Right lobe of liver (tissue), 4 donors: ENCODE measurements at regions not wholly inside any gene's neighbourhood (a gene's known extent, or its start where the extent isn't known, plus 50 kb on each side); places are given as distances from the start of the nearest gene placed in this dataset.
"Not testable (repeated sequence)": the region's sequence is repeated elsewhere in the genome, so short reads cannot be mapped to it uniquely, and the experiment has no call there.

ENCODE experiments used
- POLR2A ChIP-seq: fragments of 450-650 bp; IDR thresholded peaks from one replicate; pipeline ENCODE4 v1.6.1; 2017; ENCODE audit warnings: antibody characterized with exemption, mild to moderate bottlenecking
- TF ChIP-seq, protein P1 (sequence below), 4 donors: fragments of 200-600 bp in 3 of 4; fragments of 450-650 bp in 1 of 4; IDR thresholded peaks; one replicate each; pipeline versions ENCODE4 v1.5.1 to v1.8.0; 2016 to 2022; ENCODE audit warnings: antibody characterized with exemption in 4 of 4, mild to moderate bottlenecking in 2 of 4
- donor health status: DM: no; HTN: no; CAD: no.
- donor health status: DM: no; HTN: no; CAD: no.
- donor health status: DM: no; HTN: yes; CAD: no.

DNA sequence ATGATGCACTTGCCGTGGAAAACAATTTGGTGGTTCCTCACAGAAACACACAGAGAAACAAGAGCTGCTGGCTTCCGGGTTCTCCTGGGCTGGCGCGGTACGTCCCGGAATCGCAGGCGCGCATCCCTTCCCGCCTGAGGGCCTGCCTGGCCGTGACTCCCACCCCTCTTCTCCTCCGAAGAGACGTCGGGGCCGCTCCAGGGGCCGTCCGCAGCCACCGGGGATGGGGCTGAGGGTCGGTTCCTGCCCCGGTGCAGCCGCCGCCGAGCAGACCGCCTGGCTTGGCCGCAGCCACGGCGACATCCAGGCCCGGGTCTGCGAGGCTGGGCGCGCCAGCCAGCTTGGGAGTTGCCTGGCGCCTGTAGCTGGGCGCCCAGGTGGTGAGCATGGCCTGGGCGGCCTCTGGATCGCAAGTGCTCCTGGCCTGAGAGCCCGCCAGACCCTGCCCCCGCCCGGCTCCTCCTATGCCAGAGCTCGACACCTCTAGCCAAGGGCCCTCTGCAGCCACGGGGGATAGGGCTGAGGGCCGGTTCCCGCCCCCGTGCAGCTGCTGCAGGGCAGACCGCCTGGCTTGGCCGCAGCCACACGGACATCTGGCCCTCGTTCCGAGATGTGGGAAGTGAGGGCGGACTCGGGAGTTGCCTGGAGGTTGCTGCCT is 1647.5 kb downstream of the SPATA31A7 start:
- not testable (repeated sequence) for TF ChIP-seq POLR2A
- TF ChIP-seq, protein P1, sequence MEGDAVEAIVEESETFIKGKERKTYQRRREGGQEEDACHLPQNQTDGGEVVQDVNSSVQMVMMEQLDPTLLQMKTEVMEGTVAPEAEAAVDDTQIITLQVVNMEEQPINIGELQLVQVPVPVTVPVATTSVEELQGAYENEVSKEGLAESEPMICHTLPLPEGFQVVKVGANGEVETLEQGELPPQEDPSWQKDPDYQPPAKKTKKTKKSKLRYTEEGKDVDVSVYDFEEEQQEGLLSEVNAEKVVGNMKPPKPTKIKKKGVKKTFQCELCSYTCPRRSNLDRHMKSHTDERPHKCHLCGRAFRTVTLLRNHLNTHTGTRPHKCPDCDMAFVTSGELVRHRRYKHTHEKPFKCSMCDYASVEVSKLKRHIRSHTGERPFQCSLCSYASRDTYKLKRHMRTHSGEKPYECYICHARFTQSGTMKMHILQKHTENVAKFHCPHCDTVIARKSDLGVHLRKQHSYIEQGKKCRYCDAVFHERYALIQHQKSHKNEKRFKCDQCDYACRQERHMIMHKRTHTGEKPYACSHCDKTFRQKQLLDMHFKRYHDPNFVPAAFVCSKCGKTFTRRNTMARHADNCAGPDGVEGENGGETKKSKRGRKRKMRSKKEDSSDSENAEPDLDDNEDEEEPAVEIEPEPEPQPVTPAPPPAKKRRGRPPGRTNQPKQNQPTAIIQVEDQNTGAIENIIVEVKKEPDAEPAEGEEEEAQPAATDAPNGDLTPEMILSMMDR (IDR thresholded peaks at IDR 0.05): not testable (repeated sequence)
